HepG2 (cell line): ENCODE measurements at regions not wholly inside any gene's neighbourhood (a gene's known extent, or its start where the extent isn't known, plus 50 kb on each side); places are given as distances from the start of the nearest gene placed in this dataset.

Source experiments
- KLF16 ChIP-seq, 2 experiments: sonication (generic) in 1 of 2; formaldehyde crosslinking in 1 of 2; IDR thresholded peaks; 2 replicates each; pipeline versions ENCODE4 v1.6.1 to v1.8.0; 2016 to 2023; ENCODE audit warnings: missing genetic modification reagents in 2 of 2, missing compliant biosample characterization in 1 of 2
- NR1H2 ChIP-seq: sonication (generic); formaldehyde crosslinking; IDR thresholded peaks from 2 replicates; pipeline ENCODE4 v1.8.1; 2022; ENCODE audit warnings: low read depth, missing genetic modification reagents, borderline replicate concordance
- POLR2AphosphoS5 ChIP-seq: IDR thresholded peaks from 2 replicates; pipeline ENCODE4 v1.6.1; 2012; ENCODE audit warnings: low read depth, low read length
- ZNF546 ChIP-seq: sonication (generic); formaldehyde crosslinking; conservative IDR thresholded peaks from 2 replicates; pipeline ENCODE4 v1.8.1; 2023; ENCODE audit warnings: mild to moderate bottlenecking, missing genetic modification reagents
- TF ChIP-seq, protein P1 (sequence below): IDR thresholded peaks from 2 replicates; pipeline ENCODE4 v1.6.1; 2012; ENCODE audit warnings: inconsistent platforms

DNA sequence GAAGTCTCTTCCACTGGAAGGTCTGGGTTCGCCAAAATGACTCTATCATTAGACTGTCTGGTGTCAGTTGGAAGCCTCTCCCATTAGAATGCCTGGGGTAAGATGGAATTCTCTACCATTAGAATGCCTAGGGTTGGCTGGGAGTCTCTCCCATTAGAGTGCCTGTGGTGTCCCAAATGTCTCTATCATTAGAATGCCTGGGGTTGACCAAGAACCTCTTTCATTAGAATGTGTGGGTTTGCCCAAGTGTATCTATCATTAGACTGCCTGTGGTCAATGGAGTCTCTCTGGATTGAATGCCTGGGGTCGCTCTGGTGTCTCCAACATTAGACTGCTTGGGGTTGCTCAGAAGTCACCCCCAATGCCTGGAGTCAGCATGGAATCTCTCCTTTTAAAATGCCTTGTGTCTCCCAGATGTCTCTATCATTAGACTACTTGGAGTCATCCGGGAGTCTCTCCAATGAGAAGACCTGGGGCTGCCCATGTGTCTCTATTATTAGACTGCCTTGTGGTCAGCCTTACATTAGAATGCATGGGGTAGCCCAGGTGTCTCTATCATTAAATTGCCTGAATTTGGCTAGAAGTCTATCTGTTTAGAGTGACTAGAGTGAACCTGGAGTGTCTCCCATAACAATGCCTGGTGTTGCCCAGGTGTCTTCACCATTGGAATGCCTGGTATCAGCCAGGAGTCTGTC, 1518.4 kb downstream of the UQCRFS1 start:
- TF ChIP-seq, protein P1, sequence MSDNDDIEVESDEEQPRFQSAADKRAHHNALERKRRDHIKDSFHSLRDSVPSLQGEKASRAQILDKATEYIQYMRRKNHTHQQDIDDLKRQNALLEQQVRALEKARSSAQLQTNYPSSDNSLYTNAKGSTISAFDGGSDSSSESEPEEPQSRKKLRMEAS: no peak
- TF ChIP-seq KLF16 (CRISPR knock-in tag; IDR thresholded peaks at IDR 0.05): no peak
- TF ChIP-seq POLR2AphosphoS5: no peak
- TF ChIP-seq ZNF546 (CRISPR knock-in tag): no peak
- TF ChIP-seq NR1H2 (CRISPR knock-in tag): no peak
